Neural cell (in vitro differentiated cells): ENCODE measurements at regions not wholly inside any gene's neighbourhood (a gene's known extent, or its start where the extent isn't known, plus 50 kb on each side); places are given as distances from the start of the nearest gene placed in this dataset.

ENCODE experiments used
- EZH2 ChIP-seq: fragments of 200-600, 300-800 bp; shearing (Covaris generic), sonication (generic); IDR thresholded peaks from 2 replicates; pipeline ENCODE4 v1.6.1; 2014; ENCODE audit warnings: antibody characterized with exemption, low read length, borderline replicate concordance, mild to moderate bottlenecking; ENCODE audit not compliant: insufficient read depth, poor library complexity, severe bottlenecking
- POLR2AphosphoS5 ChIP-seq: IDR thresholded peaks from 2 replicates; pipeline ENCODE4 v1.6.1; 2012
- SMC3 ChIP-seq: fragments of 450-650 bp; conservative IDR thresholded peaks from 2 replicates; pipeline ENCODE4 v1.6.1; 2014; ENCODE audit warnings: antibody characterized with exemption, mild to moderate bottlenecking, moderate library complexity; ENCODE audit not compliant: poor library complexity
- TAF1 ChIP-seq: IDR thresholded peaks from 2 replicates; pipeline ENCODE4 v1.6.1; 2012; ENCODE audit warnings: low read depth
- TF ChIP-seq, protein P1 (sequence below): fragments of 450-650 bp; IDR thresholded peaks from 2 replicates; pipeline ENCODE4 v1.5.1; 2014; ENCODE audit warnings: antibody characterized with exemption, mild to moderate bottlenecking, moderate library complexity; ENCODE audit not compliant: poor library complexity, severe bottlenecking
- TF ChIP-seq, protein P2 (sequence below): IDR thresholded peaks from 2 replicates; pipeline ENCODE4 v1.6.1; 2012; ENCODE audit warnings: borderline replicate concordance

DNA sequence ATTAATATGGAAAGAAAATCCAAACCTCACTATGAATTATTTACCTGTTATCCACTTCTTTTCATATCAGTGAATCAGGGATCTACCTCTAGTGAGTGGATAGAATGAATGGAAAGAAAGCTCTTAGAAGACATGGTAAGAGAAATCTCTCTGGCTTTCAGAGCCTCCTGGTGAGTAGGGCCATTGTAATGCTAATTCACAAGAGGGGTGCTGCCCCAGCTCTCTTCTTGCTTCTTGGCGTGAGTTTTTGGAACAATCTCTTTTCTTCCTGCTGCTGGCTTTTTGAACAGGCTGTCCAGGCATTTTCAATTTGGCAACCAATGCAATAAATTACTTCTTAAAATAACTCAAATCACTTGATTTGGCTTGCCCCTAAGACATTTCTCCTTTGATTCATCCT lies 49.9 kb upstream of the KCNN2 start:
- TF ChIP-seq, protein P1, sequence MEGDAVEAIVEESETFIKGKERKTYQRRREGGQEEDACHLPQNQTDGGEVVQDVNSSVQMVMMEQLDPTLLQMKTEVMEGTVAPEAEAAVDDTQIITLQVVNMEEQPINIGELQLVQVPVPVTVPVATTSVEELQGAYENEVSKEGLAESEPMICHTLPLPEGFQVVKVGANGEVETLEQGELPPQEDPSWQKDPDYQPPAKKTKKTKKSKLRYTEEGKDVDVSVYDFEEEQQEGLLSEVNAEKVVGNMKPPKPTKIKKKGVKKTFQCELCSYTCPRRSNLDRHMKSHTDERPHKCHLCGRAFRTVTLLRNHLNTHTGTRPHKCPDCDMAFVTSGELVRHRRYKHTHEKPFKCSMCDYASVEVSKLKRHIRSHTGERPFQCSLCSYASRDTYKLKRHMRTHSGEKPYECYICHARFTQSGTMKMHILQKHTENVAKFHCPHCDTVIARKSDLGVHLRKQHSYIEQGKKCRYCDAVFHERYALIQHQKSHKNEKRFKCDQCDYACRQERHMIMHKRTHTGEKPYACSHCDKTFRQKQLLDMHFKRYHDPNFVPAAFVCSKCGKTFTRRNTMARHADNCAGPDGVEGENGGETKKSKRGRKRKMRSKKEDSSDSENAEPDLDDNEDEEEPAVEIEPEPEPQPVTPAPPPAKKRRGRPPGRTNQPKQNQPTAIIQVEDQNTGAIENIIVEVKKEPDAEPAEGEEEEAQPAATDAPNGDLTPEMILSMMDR = no peak
- no peak for TF ChIP-seq EZH2
- TF ChIP-seq SMC3 = no peak
- TF ChIP-seq, protein P2, sequence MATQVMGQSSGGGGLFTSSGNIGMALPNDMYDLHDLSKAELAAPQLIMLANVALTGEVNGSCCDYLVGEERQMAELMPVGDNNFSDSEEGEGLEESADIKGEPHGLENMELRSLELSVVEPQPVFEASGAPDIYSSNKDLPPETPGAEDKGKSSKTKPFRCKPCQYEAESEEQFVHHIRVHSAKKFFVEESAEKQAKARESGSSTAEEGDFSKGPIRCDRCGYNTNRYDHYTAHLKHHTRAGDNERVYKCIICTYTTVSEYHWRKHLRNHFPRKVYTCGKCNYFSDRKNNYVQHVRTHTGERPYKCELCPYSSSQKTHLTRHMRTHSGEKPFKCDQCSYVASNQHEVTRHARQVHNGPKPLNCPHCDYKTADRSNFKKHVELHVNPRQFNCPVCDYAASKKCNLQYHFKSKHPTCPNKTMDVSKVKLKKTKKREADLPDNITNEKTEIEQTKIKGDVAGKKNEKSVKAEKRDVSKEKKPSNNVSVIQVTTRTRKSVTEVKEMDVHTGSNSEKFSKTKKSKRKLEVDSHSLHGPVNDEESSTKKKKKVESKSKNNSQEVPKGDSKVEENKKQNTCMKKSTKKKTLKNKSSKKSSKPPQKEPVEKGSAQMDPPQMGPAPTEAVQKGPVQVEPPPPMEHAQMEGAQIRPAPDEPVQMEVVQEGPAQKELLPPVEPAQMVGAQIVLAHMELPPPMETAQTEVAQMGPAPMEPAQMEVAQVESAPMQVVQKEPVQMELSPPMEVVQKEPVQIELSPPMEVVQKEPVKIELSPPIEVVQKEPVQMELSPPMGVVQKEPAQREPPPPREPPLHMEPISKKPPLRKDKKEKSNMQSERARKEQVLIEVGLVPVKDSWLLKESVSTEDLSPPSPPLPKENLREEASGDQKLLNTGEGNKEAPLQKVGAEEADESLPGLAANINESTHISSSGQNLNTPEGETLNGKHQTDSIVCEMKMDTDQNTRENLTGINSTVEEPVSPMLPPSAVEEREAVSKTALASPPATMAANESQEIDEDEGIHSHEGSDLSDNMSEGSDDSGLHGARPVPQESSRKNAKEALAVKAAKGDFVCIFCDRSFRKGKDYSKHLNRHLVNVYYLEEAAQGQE = no peak
- TF ChIP-seq TAF1 = no peak
- no peak for TF ChIP-seq POLR2AphosphoS5
